ENCODE measurements at regions not wholly inside any gene's neighbourhood (a gene's known extent, or its start where the extent isn't known, plus 50 kb on each side); places are given as distances from the start of the nearest gene placed in this dataset.
"Not testable (repeated sequence)": the region's sequence is repeated elsewhere in the genome, so short reads cannot be mapped to it uniquely, and the experiment has no call there.

DNA sequence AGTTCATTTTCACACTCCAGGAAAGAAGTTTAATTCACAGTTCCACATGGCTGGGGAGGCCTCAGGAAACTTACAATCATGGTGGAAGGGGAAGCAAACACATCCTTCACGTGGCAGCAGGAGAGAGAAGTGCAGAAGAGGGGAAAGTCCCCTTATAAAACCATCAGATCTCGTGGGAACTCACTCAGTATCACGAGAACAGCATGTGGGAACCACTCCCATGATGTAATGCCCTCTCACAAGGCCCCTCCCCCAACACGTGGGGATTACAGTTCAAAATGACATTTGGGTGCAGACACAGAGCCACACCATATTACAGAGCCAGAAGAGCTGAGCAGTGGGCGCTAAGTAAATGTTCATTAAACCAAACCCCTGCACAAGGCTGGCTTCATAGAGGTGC, 126.0 kb downstream of the POTEH start:
- H3K27ac Mint-ChIP-seq; H3K27me3 Mint-ChIP-seq; ATAC-seq (replicated peaks); H3K4me1 Mint-ChIP-seq; H3K4me3 Mint-ChIP-seq; H3K9me3 Mint-ChIP-seq; H3K36me3 Mint-ChIP-seq (ENCODE audit: low read depth): not testable (repeated sequence)

DNA sequence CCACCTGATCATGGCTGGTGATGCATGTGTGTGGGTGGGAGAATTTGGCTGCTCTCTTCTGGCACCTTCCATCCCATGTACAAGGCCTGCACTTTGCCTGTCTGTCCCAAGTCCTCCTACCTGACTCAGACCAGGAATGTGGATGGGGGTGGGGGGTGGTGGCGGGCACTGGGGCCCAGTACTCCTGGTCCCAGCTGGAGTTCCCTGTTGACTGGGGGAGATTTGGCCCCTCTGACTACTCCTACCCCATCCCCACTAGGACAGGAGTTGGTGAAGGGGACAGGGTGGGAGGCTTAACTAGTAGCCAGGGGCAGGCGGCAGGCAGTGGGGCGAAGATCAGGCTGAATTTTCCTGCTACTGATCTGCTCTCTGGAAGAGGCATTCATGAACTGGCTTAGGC, 126.6 kb downstream of the POTEH start:
- not testable (repeated sequence) for H3K4me3 Mint-ChIP-seq; H3K4me1 Mint-ChIP-seq; H3K9me3 Mint-ChIP-seq; H3K27me3 Mint-ChIP-seq; H3K27ac Mint-ChIP-seq; ATAC-seq (replicated peaks); H3K36me3 Mint-ChIP-seq (ENCODE audit: low read depth)

DNA sequence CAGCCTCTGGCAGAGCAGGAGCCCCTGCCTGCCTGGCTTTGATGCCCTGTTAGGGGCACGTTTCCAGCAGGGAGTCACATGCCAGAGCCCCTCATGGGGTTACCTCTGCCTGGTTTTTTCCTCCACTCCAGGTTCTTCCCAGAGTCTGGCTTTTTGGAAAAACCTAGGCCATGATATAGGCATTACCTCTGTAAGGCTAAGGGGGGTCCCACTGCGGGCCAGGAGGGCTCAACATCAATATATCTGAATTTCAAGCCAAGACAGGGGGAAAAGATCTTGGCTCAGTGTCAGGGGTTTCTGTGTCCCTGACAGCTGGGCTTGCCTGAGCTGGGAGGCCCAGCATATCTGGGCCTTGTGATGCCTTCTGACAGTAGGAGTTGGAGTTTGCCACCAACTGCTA, 127.4 kb downstream of the POTEH start:
- not testable (repeated sequence) for H3K36me3 Mint-ChIP-seq (ENCODE audit: low read depth); H3K4me1 Mint-ChIP-seq; H3K27ac Mint-ChIP-seq; ATAC-seq (replicated peaks); H3K4me3 Mint-ChIP-seq; H3K9me3 Mint-ChIP-seq; H3K27me3 Mint-ChIP-seq

GRCh38 chr22:15819886-15820285, 130.1 kb downstream of the POTEH start:
- not testable (repeated sequence) for H3K27ac Mint-ChIP-seq; H3K27me3 Mint-ChIP-seq; ATAC-seq (replicated peaks); H3K9me3 Mint-ChIP-seq; H3K4me3 Mint-ChIP-seq; H3K4me1 Mint-ChIP-seq; H3K36me3 Mint-ChIP-seq (ENCODE audit: low read depth)

DNA sequence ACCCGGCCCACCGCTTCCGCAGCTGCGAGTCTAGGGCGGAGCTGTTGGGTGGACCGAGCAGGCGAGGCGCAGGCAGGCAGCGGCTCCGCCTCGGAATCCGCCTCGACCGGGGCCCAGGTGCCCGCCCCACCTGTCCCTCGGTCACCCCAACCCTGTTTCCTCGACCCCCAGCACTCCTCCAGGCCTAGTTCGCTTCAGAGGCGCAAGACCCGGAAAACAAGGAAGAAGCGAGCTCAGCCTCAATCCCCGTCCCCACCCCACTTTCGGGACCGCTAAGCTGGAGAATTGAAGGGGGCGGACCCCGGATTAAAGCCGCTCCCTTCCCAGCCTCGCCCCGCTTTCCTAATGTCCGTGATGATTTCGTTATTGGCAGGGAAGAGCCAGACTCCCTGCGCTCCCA, 131.3 kb downstream of the POTEH start:
- H3K36me3 Mint-ChIP-seq (ENCODE audit: low read depth); H3K4me1 Mint-ChIP-seq; H3K27me3 Mint-ChIP-seq; H3K27ac Mint-ChIP-seq; H3K4me3 Mint-ChIP-seq; ATAC-seq (replicated peaks); H3K9me3 Mint-ChIP-seq: not testable (repeated sequence)

DNA sequence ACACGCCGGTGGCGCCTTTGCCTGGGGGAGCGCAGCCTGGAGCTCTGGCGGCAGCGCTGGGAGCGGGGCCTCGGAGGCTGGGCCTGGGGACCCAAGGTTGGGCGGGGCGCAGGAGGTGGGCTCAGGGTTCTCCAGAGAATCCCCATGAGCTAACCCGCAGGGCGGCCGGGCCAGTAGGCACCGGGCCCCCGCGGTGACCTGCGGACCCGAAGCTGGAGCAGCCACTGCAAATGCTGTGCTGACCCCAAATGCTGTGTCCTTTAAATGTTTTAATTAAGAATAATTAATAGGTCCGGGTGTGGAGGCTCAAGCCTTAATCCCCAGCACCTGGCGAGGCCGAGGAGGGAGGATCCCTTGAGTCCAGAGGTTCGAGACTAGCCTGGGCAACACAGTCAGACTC, 132.2 kb downstream of the POTEH start:
- H3K9me3 Mint-ChIP-seq; H3K27ac Mint-ChIP-seq; ATAC-seq (replicated peaks); H3K36me3 Mint-ChIP-seq (ENCODE audit: low read depth); H3K4me3 Mint-ChIP-seq; H3K27me3 Mint-ChIP-seq; H3K4me1 Mint-ChIP-seq: not testable (repeated sequence)

DNA sequence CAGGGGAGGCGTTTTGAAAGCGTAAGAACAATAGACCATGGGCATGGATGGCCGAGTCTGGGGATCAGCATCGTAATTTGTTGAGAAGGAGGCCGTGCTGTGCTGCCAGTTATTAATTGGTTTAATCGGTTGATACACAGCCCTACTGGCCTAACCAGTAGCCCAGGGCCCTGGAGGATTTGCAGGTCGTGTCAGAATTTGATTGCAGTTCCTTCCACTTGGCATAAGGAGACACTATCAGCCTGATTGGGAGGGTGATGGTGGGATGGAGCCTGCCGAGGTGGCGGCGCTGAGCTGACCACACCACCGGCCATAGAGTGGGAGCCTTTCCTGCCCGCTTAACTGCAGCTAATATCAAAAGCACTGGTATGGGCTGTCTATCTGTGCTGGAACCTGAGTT, 133.4 kb downstream of the POTEH start:
- H3K27me3 Mint-ChIP-seq; H3K36me3 Mint-ChIP-seq (ENCODE audit: low read depth); ATAC-seq (replicated peaks); H3K4me3 Mint-ChIP-seq; H3K27ac Mint-ChIP-seq; H3K4me1 Mint-ChIP-seq; H3K9me3 Mint-ChIP-seq: not testable (repeated sequence)

DNA sequence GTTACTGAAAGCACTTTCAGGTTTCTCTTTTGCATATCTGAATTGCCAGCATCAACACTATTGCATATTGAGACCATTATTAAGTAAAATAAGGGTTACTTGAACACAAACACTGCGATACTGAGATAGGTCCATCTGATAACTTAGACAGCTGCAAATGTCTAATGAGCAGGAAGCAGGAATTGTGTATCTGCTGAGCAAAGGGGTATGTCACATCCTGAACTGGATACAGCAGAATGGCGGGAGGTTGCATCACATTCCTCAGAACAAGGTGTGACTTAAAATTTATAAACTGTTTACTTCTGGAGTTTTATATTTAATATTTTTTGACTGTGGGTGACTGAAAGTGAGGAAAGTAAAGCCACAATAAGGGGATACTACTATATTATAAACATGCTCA, 142.4 kb downstream of the POTEH start:
- not testable (repeated sequence) for H3K36me3 Mint-ChIP-seq (ENCODE audit: low read depth); H3K9me3 Mint-ChIP-seq; H3K27me3 Mint-ChIP-seq; H3K4me1 Mint-ChIP-seq; ATAC-seq (replicated peaks); H3K27ac Mint-ChIP-seq; H3K4me3 Mint-ChIP-seq

GRCh38 chr22:15835729-15836128, 145.9 kb downstream of the POTEH start:
- H3K9me3 Mint-ChIP-seq; H3K27me3 Mint-ChIP-seq; H3K36me3 Mint-ChIP-seq (ENCODE audit: low read depth); ATAC-seq (replicated peaks); H3K4me1 Mint-ChIP-seq; H3K4me3 Mint-ChIP-seq; H3K27ac Mint-ChIP-seq: not testable (repeated sequence)

DNA sequence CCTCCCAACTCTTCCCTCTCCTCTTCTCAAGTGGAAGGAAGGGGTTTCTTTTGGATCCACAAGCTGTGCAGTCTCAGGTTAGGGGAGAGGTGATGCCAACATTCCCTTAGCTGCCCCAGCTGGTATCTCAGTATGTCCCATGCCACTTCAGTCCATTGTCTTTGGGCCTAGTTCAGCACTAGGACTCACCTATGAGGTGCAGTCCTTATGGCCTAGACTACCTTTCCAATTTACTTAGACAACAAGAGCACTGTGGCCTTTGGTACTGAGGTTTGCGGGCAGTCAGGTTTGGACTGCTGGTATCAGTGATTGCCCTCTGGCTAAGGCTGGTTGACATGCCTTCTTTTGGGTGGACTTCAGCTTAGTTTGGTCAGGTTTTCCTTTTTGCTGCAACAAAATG, 159.9 kb downstream of the POTEH start:
- H3K9me3 Mint-ChIP-seq; H3K27ac Mint-ChIP-seq; H3K4me3 Mint-ChIP-seq; ATAC-seq (replicated peaks); H3K4me1 Mint-ChIP-seq; H3K27me3 Mint-ChIP-seq; H3K36me3 Mint-ChIP-seq (ENCODE audit: low read depth): not testable (repeated sequence)

DNA sequence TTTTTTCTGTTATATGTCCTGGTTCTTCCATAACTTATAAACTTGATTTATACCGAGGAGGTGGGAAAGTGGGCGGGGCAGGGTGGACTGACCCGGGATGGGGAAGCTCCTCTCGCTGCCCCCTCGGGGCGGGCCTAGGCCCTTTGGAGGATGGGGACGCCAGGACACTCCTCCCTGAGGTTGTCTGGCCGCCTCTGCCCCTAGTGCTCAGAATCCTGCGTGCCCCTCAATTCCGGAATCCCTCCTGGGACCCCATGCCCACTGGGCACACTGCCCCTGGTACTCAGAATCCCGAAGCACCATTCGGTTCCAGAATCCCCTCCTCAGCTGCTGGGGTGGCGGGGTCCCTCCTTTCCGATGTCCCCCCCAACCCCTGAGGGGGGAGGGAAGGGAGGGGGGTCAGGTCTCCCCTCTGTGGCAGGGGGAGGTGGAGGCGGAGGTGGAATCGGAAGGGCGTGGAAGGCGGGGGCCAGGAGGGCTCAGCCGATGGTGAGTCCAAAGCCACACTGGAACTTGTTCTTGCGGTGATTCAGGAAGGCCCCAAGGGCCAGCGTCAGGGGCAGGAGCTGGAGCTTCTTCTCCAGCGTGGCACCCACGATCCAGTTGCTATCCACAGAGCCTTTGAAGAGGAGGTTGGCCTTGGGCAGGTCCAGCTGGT, 164.0 kb downstream of the POTEH start:
- not testable (repeated sequence) for ATAC-seq (replicated peaks); H3K27ac Mint-ChIP-seq; H3K4me3 Mint-ChIP-seq; H3K4me1 Mint-ChIP-seq; H3K36me3 Mint-ChIP-seq (ENCODE audit: low read depth); H3K9me3 Mint-ChIP-seq; H3K27me3 Mint-ChIP-seq

DNA sequence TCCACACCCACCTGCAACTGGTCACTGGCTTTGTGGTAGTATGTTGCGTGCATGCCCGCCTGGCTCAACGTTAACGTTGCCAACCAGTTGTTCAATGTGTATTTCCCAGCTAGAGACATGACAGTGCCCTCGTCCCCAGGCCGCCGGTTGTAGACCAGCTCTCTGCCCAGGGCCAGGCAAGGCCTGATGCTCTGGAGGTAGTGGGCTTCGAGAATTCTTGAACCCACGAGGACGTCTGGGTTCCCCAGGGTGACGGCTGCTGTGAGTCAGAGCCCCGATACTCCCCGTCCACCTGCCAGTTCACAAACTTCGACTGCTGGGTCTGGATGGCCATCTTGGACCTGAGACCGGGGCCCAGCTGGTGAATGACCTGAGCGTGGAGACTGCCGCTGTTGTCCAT, 164.6 kb downstream of the POTEH start:
- not testable (repeated sequence) for H3K27me3 Mint-ChIP-seq; H3K9me3 Mint-ChIP-seq; H3K4me3 Mint-ChIP-seq; H3K27ac Mint-ChIP-seq; H3K4me1 Mint-ChIP-seq; H3K36me3 Mint-ChIP-seq (ENCODE audit: low read depth); ATAC-seq (replicated peaks)

DNA sequence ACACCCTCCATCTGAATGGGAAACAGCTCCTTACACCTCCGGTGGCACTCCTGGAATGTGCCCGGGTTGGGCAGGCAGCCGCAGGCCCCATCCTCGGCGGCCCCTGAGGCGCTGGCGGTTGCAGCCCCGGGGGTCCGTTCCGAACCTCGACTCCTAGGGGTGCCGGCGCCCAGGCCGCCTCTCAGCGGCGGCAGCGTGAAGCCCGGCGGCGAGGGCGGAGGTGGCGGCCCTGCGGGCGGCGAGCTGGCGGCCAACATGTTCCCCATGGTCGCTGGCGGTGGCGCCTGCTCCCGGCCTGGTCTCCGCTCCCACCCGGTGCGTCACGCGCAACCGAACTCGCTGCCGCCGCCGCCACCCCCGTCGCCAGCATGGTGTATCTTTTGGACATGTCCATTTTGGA, 165.2 kb downstream of the POTEH start:
- H3K27ac Mint-ChIP-seq; H3K27me3 Mint-ChIP-seq; H3K4me3 Mint-ChIP-seq; H3K9me3 Mint-ChIP-seq; H3K36me3 Mint-ChIP-seq (ENCODE audit: low read depth); H3K4me1 Mint-ChIP-seq; ATAC-seq (replicated peaks): not testable (repeated sequence)

- not testable (repeated sequence) for H3K4me3 Mint-ChIP-seq; H3K9me3 Mint-ChIP-seq; ATAC-seq (replicated peaks); H3K36me3 Mint-ChIP-seq (ENCODE audit: low read depth); H3K27ac Mint-ChIP-seq; H3K27me3 Mint-ChIP-seq; H3K4me1 Mint-ChIP-seq
These were observed 191.1 kb downstream of the POTEH start for GRCh38 chr22:15880926-15881325.

GRCh38 chr22:15904326-15904725, 214.5 kb downstream of the POTEH start:
- not testable (repeated sequence) for H3K36me3 Mint-ChIP-seq (ENCODE audit: low read depth); H3K27me3 Mint-ChIP-seq; H3K27ac Mint-ChIP-seq; H3K9me3 Mint-ChIP-seq; ATAC-seq (replicated peaks); H3K4me1 Mint-ChIP-seq; H3K4me3 Mint-ChIP-seq

DNA sequence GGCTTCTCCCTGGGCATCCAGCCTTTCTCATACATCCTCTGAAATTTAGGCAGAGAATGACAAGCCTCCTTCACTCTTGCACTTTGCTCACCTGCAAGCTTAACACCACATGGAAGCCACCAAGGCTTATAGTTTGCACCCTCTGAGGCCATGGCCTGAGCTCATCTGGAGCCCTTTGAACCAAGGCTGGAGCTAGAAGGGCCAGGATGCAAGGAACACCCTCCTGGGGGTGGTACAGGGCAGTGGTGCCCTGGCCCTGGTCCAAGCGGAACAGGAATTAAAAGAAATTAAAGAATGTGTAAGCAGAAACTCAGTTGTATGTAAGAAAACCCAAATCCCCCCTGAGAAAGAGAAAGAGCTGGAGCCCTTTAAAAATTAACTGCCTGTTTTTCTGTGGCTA, 221.9 kb downstream of the POTEH start:
- ATAC-seq (replicated peaks); H3K27me3 Mint-ChIP-seq; H3K36me3 Mint-ChIP-seq (ENCODE audit: low read depth); H3K4me3 Mint-ChIP-seq; H3K4me1 Mint-ChIP-seq; H3K9me3 Mint-ChIP-seq; H3K27ac Mint-ChIP-seq: not testable (repeated sequence)
